LNCaP clone FGC (cell line): ENCODE measurements at regions not wholly inside any gene's neighbourhood (a gene's known extent, or its start where the extent isn't known, plus 50 kb on each side); places are given as distances from the start of the nearest gene placed in this dataset.

Experiments used
- DNase-seq: peaks from one replicate; pipeline ENCODE4 v3.0.0-alpha.2; 2011; ENCODE audit warnings: low read depth
- H3K4me3 ChIP-seq: 2 replicates; pipeline ENCODE4 v1.5.1; 2011; ENCODE audit warnings: mild to moderate bottlenecking, low read depth, low read length, control low read depth
- CTCF ChIP-seq: IDR thresholded peaks from 2 replicates; pipeline ENCODE4 v1.5.1; 2012; ENCODE audit warnings: mild to moderate bottlenecking; ENCODE audit not compliant: control insufficient read depth, insufficient read depth; ENCODE audit errors: extremely low read depth

- TF ChIP-seq CTCF: no peak
- DNase-seq: no peak
These were observed 230.5 kb upstream of the ZRANB2 start for GRCh38 chr1:71311376-71311775.

GRCh38 chr1:71307451-71307850, 226.6 kb upstream of the ZRANB2 start:
- H3K4me3 ChIP-seq: no peak overlapping the region
- TF ChIP-seq CTCF: no peak
- no peak for DNase-seq

More at GRCh38 chr1:71311376-71311775, 230.5 kb upstream of the ZRANB2 start:
- H3K4me3 ChIP-seq: no peak overlapping the region

DNA sequence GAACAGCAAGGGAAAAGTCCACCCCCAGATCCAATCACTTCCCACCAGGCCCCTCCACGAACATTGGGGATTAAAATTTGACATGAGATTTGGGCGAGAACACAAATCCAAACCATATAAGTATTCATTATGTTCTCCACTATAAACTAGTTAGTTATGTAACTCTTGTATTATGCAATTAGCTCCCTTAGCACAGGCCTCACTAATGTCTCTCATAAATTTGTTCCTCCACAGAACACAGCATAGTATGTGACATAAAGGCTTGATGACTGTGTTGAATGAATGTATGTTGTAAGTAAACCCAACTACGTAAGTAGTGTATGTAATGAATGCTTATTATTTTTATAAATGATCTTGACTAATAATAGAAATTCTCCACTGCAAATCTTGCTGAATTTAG, 223.3 kb upstream of the ZRANB2 start:
- no peak for TF ChIP-seq CTCF
- no peak overlapping the region for H3K4me3 ChIP-seq
- no peak for DNase-seq

DNA sequence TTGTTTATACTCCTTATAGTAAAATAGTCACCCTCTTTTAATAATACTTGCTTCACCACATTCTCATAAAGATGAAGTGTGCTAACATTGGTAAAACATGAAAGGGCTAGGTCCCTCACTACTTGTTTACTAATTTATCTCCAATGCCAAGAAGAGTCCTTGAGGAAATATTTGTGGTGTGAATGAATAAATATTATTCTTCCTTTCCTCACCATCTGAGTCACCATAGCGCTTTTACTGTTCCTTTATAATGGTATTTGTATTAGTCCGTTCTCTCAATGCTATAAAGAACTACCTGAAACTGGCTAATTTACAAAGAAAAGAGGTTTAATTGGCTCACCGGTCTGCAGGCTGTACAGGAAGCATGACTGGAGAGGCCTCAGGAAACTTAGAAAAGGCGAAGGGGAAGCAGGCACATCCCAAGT, 222.8 kb upstream of the ZRANB2 start:
- TF ChIP-seq CTCF: no peak
- peak; percentile 88 for DNase-seq
- no peak overlapping the region for H3K4me3 ChIP-seq

- no peak for TF ChIP-seq CTCF
- no peak for DNase-seq
- no peak overlapping the region for H3K4me3 ChIP-seq
These were observed 217.8 kb upstream of the ZRANB2 start for GRCh38 chr1:71298633-71299032.

- H3K4me3 ChIP-seq: no peak overlapping the region
- peak; percentile 28 for DNase-seq
- no peak for TF ChIP-seq CTCF
These were observed 215.8 kb upstream of the ZRANB2 start for GRCh38 chr1:71296551-71297134.

DNA sequence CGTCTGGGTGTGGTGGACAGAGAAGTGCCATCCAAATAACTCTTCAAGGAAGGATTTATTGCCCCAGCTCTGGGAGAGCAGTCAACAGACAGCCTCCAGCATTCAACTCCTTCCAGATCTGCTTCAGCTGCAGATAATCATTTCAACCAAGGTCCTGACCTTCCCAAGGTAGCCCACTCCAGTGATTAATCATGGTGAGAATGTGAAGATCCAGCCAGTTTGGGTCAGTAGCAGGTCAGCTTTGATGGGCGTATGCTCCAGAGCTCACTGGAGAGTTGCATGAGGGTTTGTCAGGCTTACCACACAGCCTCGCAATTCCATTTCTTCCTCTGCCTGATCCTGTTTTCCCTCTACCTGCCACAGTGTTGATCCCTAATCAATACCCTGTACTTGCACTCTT, 214.5 kb upstream of the ZRANB2 start:
- no peak for TF ChIP-seq CTCF
- H3K4me3 ChIP-seq: no peak overlapping the region
- no peak for DNase-seq
